ENCODE measurements at regions not wholly inside any gene's neighbourhood (a gene's known extent, or its start where the extent isn't known, plus 50 kb on each side); places are given as distances from the start of the nearest gene placed in this dataset.

- H3K4me1 Mint-ChIP-seq = no peaks in the 10 kb centered on the region
- no peak overlapping the region for H3K4me3 Mint-ChIP-seq
- no peaks in the 10 kb centered on the region for H3K36me3 Mint-ChIP-seq
- H3K27ac Mint-ChIP-seq = no peak overlapping the region
- H3K9me3 Mint-ChIP-seq = no peaks in the 10 kb centered on the region
- H3K27me3 Mint-ChIP-seq = no peaks in the 10 kb centered on the region
Observed at GRCh38 chr4:31059753-31060522, 339.8 kb downstream of the PCDH7 start.

- Mint-ChIP-seq H3K36me3 (no peaks in the 10 kb centered on the region), H3K4me3 (no peak overlapping the region), H3K4me1 (no peaks in the 10 kb centered on the region), H3K27me3 (no peaks in the 10 kb centered on the region), H3K27ac (no peak overlapping the region), H3K9me3 (no peaks in the 10 kb centered on the region)
Observed at GRCh38 chr4:31065086-31065485, 344.9 kb downstream of the PCDH7 start.

- Mint-ChIP-seq H3K36me3 (no peaks in the 10 kb centered on the region), H3K4me3 (no peak overlapping the region), H3K9me3 (peaks cover 6% of the 10 kb centered on the region), H3K4me1 (no peaks in the 10 kb centered on the region), H3K27ac (no peak overlapping the region), H3K27me3 (no peaks in the 10 kb centered on the region)
Observed at GRCh38 chr4:31068257-31069075, 348.3 kb downstream of the PCDH7 start.

- no peak overlapping the region for H3K27ac Mint-ChIP-seq
- no peak overlapping the region for H3K4me3 Mint-ChIP-seq
- H3K9me3 Mint-ChIP-seq = peaks cover 6% of the 10 kb centered on the region
- H3K36me3 Mint-ChIP-seq = no peaks in the 10 kb centered on the region
- H3K4me1 Mint-ChIP-seq = no peaks in the 10 kb centered on the region
- no peaks in the 10 kb centered on the region for H3K27me3 Mint-ChIP-seq
Observed at GRCh38 chr4:31069151-31069550, 349.0 kb downstream of the PCDH7 start.

- Mint-ChIP-seq H3K27ac (no peak overlapping the region), H3K27me3 (no peaks in the 10 kb centered on the region), H3K9me3 (peaks cover 6% of the 10 kb centered on the region), H3K36me3 (no peaks in the 10 kb centered on the region), H3K4me3 (no peak overlapping the region), H3K4me1 (no peaks in the 10 kb centered on the region)
Observed at GRCh38 chr4:31071508-31072486, 351.6 kb downstream of the PCDH7 start.

- Mint-ChIP-seq H3K9me3 (peaks cover 13% of the 10 kb centered on the region), H3K4me3 (no peak overlapping the region), H3K27me3 (no peaks in the 10 kb centered on the region), H3K4me1 (no peaks in the 10 kb centered on the region), H3K36me3 (no peaks in the 10 kb centered on the region), H3K27ac (no peak overlapping the region)
Observed at GRCh38 chr4:31075969-31076368, 355.8 kb downstream of the PCDH7 start.

- Mint-ChIP-seq H3K4me3 (no peak overlapping the region), H3K27ac (no peak overlapping the region), H3K9me3 (peaks cover 7% of the 10 kb centered on the region), H3K27me3 (no peaks in the 10 kb centered on the region), H3K4me1 (no peaks in the 10 kb centered on the region), H3K36me3 (no peaks in the 10 kb centered on the region)
Observed at GRCh38 chr4:31078661-31079060, 358.5 kb downstream of the PCDH7 start.

GRCh38 chr4:31080887-31081286, 360.7 kb downstream of the PCDH7 start:
- H3K4me1 Mint-ChIP-seq = no peaks in the 10 kb centered on the region
- H3K36me3 Mint-ChIP-seq = no peaks in the 10 kb centered on the region
- H3K9me3 Mint-ChIP-seq = peaks cover 7% of the 10 kb centered on the region
- H3K27ac Mint-ChIP-seq = no peak overlapping the region
- H3K27me3 Mint-ChIP-seq = no peaks in the 10 kb centered on the region
- H3K4me3 Mint-ChIP-seq = no peak overlapping the region

- Mint-ChIP-seq H3K36me3 (no peaks in the 10 kb centered on the region), H3K4me3 (no peak overlapping the region), H3K27ac (no peak overlapping the region), H3K4me1 (no peaks in the 10 kb centered on the region), H3K9me3 (peaks cover 7% of the 10 kb centered on the region), H3K27me3 (no peaks in the 10 kb centered on the region)
Observed at GRCh38 chr4:31081366-31081765, 361.2 kb downstream of the PCDH7 start.

- H3K36me3 Mint-ChIP-seq = no peaks in the 10 kb centered on the region
- peaks cover 5% of the 10 kb centered on the region for H3K9me3 Mint-ChIP-seq
- no peaks in the 10 kb centered on the region for H3K27me3 Mint-ChIP-seq
- no peaks in the 10 kb centered on the region for H3K4me1 Mint-ChIP-seq
- no peak overlapping the region for H3K27ac Mint-ChIP-seq
- H3K4me3 Mint-ChIP-seq = no peak overlapping the region
Observed at GRCh38 chr4:31083456-31083855, 363.3 kb downstream of the PCDH7 start.

- H3K4me1 Mint-ChIP-seq = no peaks in the 10 kb centered on the region
- H3K27me3 Mint-ChIP-seq = no peaks in the 10 kb centered on the region
- no peaks in the 10 kb centered on the region for H3K9me3 Mint-ChIP-seq
- H3K4me3 Mint-ChIP-seq = no peak overlapping the region
- no peaks in the 10 kb centered on the region for H3K36me3 Mint-ChIP-seq
- H3K27ac Mint-ChIP-seq = no peak overlapping the region
Observed at GRCh38 chr4:31084806-31085416, 364.7 kb downstream of the PCDH7 start.

- no peaks in the 10 kb centered on the region for H3K27me3 Mint-ChIP-seq
- H3K9me3 Mint-ChIP-seq = no peaks in the 10 kb centered on the region
- no peak overlapping the region for H3K27ac Mint-ChIP-seq
- no peak overlapping the region for H3K4me3 Mint-ChIP-seq
- H3K4me1 Mint-ChIP-seq = no peaks in the 10 kb centered on the region
- no peaks in the 10 kb centered on the region for H3K36me3 Mint-ChIP-seq
Observed at GRCh38 chr4:31085689-31086088, 365.5 kb downstream of the PCDH7 start.

- Mint-ChIP-seq H3K4me3 (no peak overlapping the region), H3K4me1 (no peaks in the 10 kb centered on the region), H3K27me3 (no peaks in the 10 kb centered on the region), H3K36me3 (no peaks in the 10 kb centered on the region), H3K9me3 (no peaks in the 10 kb centered on the region), H3K27ac (no peak overlapping the region)
Observed at GRCh38 chr4:31086756-31087330, 366.7 kb downstream of the PCDH7 start.

- no peak overlapping the region for H3K4me3 Mint-ChIP-seq
- no peaks in the 10 kb centered on the region for H3K36me3 Mint-ChIP-seq
- H3K27me3 Mint-ChIP-seq = no peaks in the 10 kb centered on the region
- no peaks in the 10 kb centered on the region for H3K4me1 Mint-ChIP-seq
- H3K27ac Mint-ChIP-seq = no peak overlapping the region
- H3K9me3 Mint-ChIP-seq = no peaks in the 10 kb centered on the region
Observed at GRCh38 chr4:31088600-31089230, 368.5 kb downstream of the PCDH7 start.

All from activated naive CD4-positive, alpha-beta T cell treated with anti-CD3 and anti-CD28 coated beads, Interleukin-2, amount 50 U/mL, for 24 hours (primary cell).